AG04450 (cell line): ENCODE measurements at regions not wholly inside any gene's neighbourhood (a gene's known extent, or its start where the extent isn't known, plus 50 kb on each side); places are given as distances from the start of the nearest gene placed in this dataset.

Source experiments
- CTCF ChIA-PET: fragments of 300-600, 350-600 bp; formaldehyde crosslinking; extraction: SDS; loops from one replicate; lab custom pipeline; 2022; ENCODE audit warnings: antibody characterized with exemption, inconsistent platforms; lab: Charles Lee
- POLR2A ChIA-PET: fragments of 350-600 bp; formaldehyde crosslinking; extraction: SDS; loops from one replicate; lab custom pipeline; 2021; ENCODE audit warnings: antibody characterized with exemption, inconsistent platforms; lab: Yijun Ruan, JAX
- DNase-seq: peaks from one replicate; pipeline ENCODE4 v3.0.0-alpha.2; 2011; ENCODE audit warnings: low read depth, low spot score
- H3K27ac ChIP-seq: one replicate; pipeline ENCODE4 v1.5.1; 2012; ENCODE audit warnings: low read depth, low read length, control low read depth
- H3K27me3 ChIP-seq: one replicate; pipeline ENCODE4 v1.6.0; 2012; ENCODE audit warnings: low read length; ENCODE audit not compliant: control insufficient read depth, insufficient read depth
- H3K4me3 ChIP-seq: 2 replicates; pipeline ENCODE4 v1.5.1; 2011; ENCODE audit warnings: mild to moderate bottlenecking, low read depth, low read length, control low read depth
- H3K9me3 ChIP-seq: 2 replicates; pipeline ENCODE4 v1.5.1; 2012; ENCODE audit warnings: low read length; ENCODE audit not compliant: control insufficient read depth, insufficient read depth
- CTCF ChIP-seq: IDR thresholded peaks from 2 replicates; pipeline ENCODE4 v1.5.1; 2011; ENCODE audit warnings: low read depth, low read length, control low read depth, inconsistent platforms

GRCh38 chr5:125177340-125177739 is 430.9 kb upstream of the ZNF608 start:
- no peak for TF ChIP-seq CTCF
- Histone ChIP-seq H3K27me3 (no peaks in the 10 kb centered on the region), H3K9me3 (no peaks in the 10 kb centered on the region), H3K4me3 (no peak overlapping the region), H3K27ac (no peak overlapping the region)
- ChIA-PET POLR2A (no interaction called here), CTCF (no interaction called here)
- no peak for DNase-seq

GRCh38 chr5:125179612-125180011 is 433.2 kb upstream of the ZNF608 start:
- Histone ChIP-seq H3K27ac (no peak overlapping the region), H3K9me3 (no peaks in the 10 kb centered on the region), H3K27me3 (no peaks in the 10 kb centered on the region), H3K4me3 (no peak overlapping the region)
- no peak for DNase-seq
- POLR2A ChIA-PET: no interaction called here
- TF ChIP-seq CTCF: no peak
- CTCF ChIA-PET: interaction anchor here (0.5 kb wide), 1 partner anchor 21 kb away, joined by 6 read pairs; no protein-coding TSS in a partner anchor

- POLR2A ChIA-PET: no interaction called here
- no peak overlapping the region for H3K4me3 ChIP-seq
- no peaks in the 10 kb centered on the region for H3K9me3 ChIP-seq
- no peaks in the 10 kb centered on the region for H3K27me3 ChIP-seq
- no peak overlapping the region for H3K27ac ChIP-seq
- CTCF ChIA-PET: interaction anchor here (0.5 kb wide), 1 partner anchor 21 kb away, joined by 6 read pairs; no protein-coding TSS in a partner anchor
- no peak for DNase-seq
- no peak for TF ChIP-seq CTCF
These were observed 433.9 kb upstream of the ZNF608 start for GRCh38 chr5:125180231-125180829.

- Histone ChIP-seq H3K27ac (no peak overlapping the region), H3K9me3 (no peaks in the 10 kb centered on the region), H3K4me3 (no peak overlapping the region), H3K27me3 (no peaks in the 10 kb centered on the region)
- no peak for TF ChIP-seq CTCF
- POLR2A ChIA-PET: no interaction called here
- DNase-seq: no peak
- CTCF ChIA-PET: no interaction called here
These were observed 434.7 kb upstream of the ZNF608 start for GRCh38 chr5:125181159-125181558.

GRCh38 chr5:125181955-125182354 is 435.5 kb upstream of the ZNF608 start:
- ChIA-PET POLR2A (interaction anchor here (0.7 kb wide), 1 partner anchor 239 kb away, joined by 3 read pairs; no protein-coding TSS in a partner anchor), CTCF (no interaction called here)
- Histone ChIP-seq H3K27me3 (no peaks in the 10 kb centered on the region), H3K4me3 (no peak overlapping the region), H3K9me3 (no peaks in the 10 kb centered on the region), H3K27ac (no peak overlapping the region)
- no peak for TF ChIP-seq CTCF
- no peak for DNase-seq
